GM03348 (cell line): ENCODE measurements at regions not wholly inside any gene's neighbourhood (a gene's known extent, or its start where the extent isn't known, plus 50 kb on each side); places are given as distances from the start of the nearest gene placed in this dataset.
"Not testable (repeated sequence)": the region's sequence is repeated elsewhere in the genome, so short reads cannot be mapped to it uniquely, and the experiment has no call there.

Source experiments
- DNase-seq: peaks from one replicate; pipeline ENCODE4 v3.0.0; 2012; ENCODE audit warnings: low spot score

- DNase-seq, result no peak
These were observed 1570.0 kb upstream of the DEFB115 start for GRCh38 chr20:29687438-29687837.

DNA sequence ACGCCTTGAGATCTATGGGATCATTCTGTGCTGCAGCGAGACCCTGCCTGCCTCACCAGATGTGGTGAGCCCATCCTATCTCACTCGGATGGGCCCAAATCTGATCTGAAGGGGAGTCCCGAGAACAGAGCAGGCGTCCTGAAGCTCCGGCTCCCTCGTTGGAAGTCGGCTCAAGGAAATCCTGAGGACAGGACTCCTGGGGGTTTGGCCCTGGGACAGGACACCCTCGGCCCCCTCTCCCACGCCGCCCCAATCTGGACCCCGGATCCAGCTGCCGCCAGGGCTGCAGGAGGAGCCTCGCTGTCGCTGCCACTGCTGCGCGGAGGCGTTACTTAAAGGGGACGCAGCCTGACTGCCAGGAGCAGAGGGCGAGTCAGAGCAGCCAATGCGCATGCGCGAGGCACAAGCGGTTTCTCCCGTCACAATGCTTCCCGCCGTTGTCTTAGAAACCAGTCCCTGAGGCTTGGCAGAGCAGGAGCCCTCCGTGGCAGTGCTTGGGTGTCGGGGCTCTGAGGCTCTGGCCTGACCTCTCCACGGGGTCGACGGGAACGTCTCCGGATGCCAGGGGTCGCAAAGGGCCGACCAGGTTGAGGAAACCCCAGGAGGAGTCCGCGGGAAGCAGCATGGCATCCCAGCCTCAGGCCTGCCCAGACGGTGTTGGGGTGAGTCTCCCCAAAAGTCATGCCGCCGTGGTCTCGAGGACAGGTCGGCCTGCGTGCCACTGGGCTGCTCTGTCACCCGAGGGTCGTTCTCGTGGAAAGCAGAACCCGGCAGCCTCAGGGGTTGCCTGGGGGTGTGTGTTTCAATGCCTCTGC lies 1567.8 kb upstream of the DEFB115 start:
- DNase-seq, result peak; percentile 19

- no peak for DNase-seq
These were observed 1567.2 kb upstream of the DEFB115 start for GRCh38 chr20:29690274-29690673.

GRCh38 chr20:29740601-29740950 lies 1516.9 kb upstream of the DEFB115 start:
- no peak for DNase-seq

- no peak for DNase-seq
These were observed 1516.4 kb upstream of the DEFB115 start for GRCh38 chr20:29740951-29741593.

GRCh38 chr20:29741594-29741893 lies 1515.9 kb upstream of the DEFB115 start:
- no peak for DNase-seq

- DNase-seq, result no peak
These were observed 1515.4 kb upstream of the DEFB115 start for GRCh38 chr20:29741894-29742698.

DNA sequence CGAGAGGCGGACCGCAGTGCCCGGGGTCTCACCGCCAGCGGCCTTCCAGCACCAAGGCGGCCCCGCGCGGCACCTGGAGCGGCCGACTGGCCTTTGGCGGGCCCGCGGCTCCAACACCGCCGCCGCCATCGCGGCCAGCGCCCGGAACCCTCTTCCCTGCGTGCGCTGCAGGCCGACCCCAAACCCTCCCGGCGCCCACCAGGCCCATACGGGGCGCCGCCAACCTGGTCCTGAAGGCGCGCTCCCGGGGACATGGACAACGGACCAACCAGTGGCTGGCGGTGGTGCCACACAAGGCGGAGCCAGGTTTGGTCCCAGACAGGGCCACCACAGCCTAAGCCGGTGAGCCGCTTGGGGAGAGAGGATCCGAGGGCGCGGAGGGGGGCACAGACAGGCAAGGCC lies 1514.8 kb upstream of the DEFB115 start:
- DNase-seq, result no peak

DNA sequence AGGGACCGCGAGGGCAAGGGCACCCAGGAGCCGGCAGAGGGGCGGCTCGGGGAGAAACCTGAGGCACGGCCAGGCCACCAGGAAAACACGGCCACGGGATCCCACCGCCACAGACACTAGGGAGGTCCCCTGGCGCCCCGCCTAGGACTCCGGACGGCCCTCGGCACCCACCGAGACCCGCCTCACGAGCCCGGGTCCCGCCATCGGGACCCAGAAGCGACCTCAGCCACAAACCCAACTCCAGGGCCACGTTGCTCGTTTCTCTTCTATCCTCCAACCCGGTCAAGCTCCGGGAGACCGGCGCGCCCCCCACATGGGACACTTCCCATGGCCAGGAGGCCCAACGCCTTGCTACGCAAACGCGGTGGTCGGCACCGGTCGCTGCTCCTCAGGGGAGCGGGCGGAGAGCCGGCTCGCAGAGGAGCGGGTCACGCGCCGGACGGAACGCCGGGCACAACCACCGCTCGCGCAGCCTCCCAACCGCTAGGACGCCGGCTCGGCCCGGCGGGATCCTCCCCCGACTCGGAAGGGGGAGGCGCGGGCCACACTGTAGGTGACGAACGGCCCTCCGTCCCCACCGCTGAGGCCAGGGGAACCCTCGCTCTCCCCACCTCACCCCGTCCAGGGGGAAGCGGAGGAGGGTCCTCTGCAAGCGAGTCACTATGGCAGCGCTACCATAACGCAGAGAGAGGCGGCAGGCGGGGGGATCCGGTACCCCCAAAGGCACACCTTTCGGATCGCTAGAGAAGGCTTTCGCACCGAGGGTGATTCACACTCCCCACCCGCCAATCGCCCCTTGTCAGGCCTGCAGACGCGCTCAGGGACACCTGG lies 1514.1 kb upstream of the DEFB115 start:
- no peak for DNase-seq

- DNase-seq, result no peak
These were observed 1513.4 kb upstream of the DEFB115 start for GRCh38 chr20:29744071-29744470.

DNA sequence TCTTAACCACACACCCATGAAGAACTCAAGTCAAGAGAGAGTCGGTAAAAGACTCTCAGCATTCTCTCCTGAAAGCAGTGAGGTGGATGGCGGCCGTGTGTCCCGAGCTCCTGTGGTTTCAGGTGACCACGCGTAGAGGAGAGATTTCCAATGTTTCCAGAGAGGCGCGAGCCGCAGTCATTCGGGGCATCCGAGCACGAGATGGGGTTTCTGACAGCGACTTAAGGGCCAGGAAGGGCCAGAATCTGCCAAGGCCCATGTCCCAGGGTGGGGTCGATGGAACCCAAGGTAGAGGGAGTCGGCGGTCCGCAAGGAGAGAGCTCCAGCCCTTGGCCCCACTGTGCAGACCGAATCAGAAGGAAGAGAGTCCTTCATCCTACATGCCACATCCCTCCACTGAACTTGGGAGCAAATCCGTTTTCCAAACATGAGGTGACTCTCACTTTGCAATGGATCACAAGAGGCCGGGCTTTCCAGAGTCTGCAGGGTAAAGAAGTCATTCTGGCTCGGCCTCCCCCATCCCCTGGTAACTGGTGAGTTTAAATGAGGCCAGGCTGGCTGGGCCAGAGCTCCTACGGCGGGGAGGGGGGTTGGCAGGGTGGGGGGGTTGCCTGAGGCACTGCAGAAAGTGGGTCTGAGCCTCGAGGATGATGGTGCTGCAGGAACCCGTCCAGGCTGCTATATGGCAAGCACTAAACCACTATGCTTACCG lies 1511.8 kb upstream of the DEFB115 start:
- DNase-seq, result not testable (repeated sequence)

DNA sequence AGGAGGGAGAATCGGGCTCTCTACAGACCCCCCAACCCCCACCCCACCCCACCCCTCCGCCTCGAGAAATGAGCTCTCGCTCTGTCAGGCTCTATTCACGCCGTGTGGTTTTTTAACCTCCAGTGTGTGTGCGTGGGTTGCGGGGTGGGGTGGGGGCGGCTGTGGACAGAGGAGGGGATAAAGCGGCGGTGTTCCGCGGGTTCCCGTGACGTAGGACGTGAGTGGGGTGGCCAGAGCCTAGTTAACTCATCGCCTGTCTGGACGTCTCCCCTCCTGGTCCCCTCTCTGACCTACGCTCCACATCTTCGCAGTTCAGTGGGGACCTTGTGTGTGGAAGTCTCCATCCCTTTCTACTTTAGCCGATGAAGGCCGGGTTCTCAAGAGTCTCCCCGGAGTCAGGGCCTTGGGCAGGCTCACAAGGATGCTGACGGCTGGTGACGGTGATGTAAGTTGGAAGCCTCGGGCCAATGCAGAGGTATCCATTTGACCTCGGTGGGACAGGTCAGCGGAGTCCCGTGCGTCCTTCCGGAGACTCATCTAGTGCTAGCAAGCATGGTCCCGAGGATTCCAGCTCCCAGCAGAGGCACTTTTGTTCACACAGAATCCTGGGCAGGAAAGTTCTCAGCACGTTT lies 1507.1 kb upstream of the DEFB115 start:
- DNase-seq, result no peak

DNA sequence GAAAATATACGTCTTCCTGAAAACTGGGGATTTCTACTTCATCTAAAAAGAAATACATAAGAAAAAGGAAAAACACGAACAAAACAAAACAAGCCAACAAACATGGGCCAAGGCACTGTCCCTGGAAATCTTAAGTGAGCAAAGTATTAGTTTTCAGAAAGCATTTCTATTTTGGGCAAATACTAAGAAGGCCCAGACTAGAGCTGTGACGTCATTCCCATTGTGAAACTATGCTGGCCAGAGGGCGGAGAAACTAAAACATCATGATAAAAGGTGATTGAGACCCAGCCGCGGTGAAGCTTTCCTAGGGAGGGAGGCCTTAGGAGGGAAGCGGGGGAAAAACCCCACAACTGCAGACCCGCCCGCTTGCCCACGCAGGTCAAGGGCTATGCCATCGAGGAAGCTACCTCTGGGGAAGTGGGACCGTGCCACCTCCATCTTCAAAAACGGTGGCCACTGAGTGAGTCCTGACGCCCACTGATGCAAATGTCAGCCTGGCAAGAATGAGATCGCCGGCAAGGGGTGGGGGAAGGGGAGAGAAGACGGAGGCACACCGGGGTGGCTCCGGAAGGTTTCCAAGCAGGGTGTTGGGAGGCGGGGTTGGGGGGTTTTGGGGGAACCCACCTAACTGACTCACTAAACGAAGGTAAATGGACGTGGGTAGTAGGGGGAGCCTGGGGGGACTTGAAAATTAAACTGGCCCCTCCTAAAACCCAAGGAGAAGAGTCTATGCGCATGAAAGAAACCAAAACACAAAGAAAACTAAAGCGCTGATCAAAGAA lies 1504.6 kb upstream of the DEFB115 start:
- DNase-seq, result not testable (repeated sequence)

GRCh38 chr20:29753426-29753746 lies 1504.1 kb upstream of the DEFB115 start:
- not testable (repeated sequence) for DNase-seq

DNA sequence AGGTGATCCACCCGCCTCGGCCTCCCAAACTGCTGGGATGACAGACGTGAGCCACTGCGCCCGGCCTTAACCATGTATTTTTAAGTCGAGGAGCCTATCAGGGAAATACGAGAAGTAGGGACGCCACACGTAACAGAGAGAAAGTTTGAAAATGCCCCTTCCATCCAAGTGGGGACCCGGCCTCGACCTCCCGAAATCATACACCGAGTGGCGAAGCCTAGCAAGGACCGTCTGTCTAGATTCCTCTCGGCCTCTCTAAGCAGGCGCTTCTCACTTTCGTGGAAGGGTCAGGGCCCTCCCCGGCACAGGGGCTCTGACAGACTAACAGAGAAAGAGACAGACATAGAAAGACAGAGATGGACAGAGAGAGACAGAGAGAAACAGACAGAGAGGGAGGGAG lies 1503.6 kb upstream of the DEFB115 start:
- not testable (repeated sequence) for DNase-seq

DNA sequence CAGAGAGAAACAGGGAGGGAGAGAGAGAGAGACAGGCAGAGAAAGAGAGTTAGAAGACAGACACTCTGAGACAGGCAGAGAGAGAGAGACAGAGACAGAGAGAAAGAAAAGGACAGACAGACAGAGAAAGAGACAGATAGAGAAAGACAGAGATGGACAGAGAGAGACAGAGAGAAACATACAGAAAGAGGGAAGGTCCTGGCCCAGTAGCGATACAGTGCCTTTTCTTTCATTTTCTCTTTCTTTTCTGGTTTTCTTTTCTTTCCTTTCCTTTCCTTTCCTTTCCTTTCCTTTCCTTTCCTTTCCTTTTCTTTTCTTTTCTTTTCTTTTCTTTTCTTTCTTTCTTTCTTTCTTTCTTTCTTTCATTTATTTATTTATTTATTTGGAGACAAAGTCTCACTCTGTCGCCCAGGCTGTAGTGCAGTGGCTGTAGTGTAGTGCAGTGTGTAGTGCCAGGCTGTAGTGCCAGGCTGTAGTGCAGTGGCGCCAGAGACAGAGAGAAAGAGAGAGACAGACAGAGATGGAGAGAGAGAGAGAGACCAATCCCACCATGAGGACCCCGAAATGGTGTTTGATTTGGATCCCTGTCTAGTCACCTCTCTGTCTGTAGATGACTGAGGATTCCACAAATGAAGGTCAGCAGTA lies 1501.5 kb upstream of the DEFB115 start:
- not testable (repeated sequence) for DNase-seq

GRCh38 chr20:29756664-29757063 lies 1500.8 kb upstream of the DEFB115 start:
- no peak for DNase-seq

DNA sequence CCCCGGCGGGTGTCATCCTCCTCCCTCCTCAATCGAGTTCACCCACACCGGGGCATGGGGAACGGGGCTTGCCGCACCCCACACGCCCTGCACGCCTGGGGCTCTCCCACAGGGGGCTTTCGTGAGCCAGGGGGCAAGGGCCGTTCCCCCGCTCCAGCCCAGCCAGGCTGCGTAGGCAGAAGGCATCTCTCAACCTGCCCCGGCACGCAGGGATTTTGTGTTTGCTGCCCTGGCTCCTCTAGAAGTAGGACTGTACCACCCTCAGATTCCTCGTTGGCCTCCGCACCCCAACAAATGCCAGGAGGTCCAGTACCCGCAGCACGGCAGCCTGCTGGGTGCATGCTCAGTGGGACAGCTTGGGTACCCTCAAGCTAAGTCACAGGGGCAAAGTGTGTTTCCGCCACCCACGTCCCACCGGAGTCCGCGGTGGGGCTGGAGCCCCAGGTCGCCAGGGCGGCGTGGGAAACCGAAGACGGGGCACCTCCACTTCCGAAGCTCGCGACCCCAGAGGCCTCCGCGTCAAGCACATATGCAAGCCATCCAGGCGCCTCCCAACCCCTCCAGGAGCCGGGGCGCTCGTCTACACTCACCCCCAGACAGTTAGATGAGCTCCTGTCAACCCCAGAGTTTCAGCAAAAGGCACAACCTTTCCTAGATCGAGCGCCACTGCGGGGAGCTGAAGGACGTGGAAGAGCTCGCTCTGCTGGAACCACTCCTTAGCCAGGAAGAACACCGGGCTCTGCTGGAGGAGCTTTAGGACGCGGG lies 1495.7 kb upstream of the DEFB115 start:
- DNase-seq, result not testable (repeated sequence)

DNA sequence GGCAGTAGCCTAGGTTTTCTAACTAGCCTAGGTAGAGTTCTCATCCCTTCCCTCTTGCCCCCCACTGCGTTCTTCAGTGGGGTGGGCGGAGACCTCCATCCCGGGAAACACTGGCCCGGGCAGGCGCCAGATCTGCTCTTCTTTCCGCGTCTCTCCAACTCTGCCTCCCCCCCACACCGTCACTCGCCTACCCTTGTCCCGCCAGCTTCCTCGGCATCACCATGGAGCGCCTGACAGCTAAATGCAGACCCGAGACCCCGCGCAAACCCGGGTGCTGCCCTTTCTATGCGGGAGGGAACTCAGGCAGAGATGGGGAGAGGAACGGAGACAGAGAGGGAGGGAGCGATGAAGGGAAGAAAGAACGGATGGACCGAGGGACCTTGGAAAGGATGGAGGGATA lies 1494.8 kb upstream of the DEFB115 start:
- no peak for DNase-seq
